Caco-2 (cell line): ENCODE measurements at regions not wholly inside any gene's neighbourhood (a gene's known extent, or its start where the extent isn't known, plus 50 kb on each side); places are given as distances from the start of the nearest gene placed in this dataset.

Experiments used
- BruUV-seq: library from RNA; stranded (reverse); fragments of 400-500 nt; replicated peaks from 2 replicates; lab custom pipeline; 2021; lab: Mats Ljungman, UMichigan
- CTCF ChIA-PET: fragments of 300-600 bp; sonication (Branson Sonifier 250); formaldehyde crosslinking; loops from one replicate; lab custom pipeline; 2022; ENCODE audit warnings: antibody characterized with exemption; lab: Charles Lee
- POLR2A ChIA-PET: fragments of 300-600 bp; sonication (Branson Sonifier 250); formaldehyde crosslinking; loops from one replicate; lab custom pipeline; 2022; ENCODE audit warnings: antibody characterized with exemption; lab: Charles Lee
- DNase-seq, 2 experiments: peaks; one replicate each; pipeline versions ENCODE4 v3.0.0 to v3.0.0-alpha.2; 2020 to 2022
- H3K27me3 ChIP-seq: replicated peaks from 2 replicates; pipeline ENCODE4 v1.6.0; 2011; ENCODE audit warnings: low read length; ENCODE audit not compliant: control insufficient read depth, insufficient read depth
- H3K36me3 ChIP-seq: 2 replicates; pipeline ENCODE4 v1.5.1; 2011; ENCODE audit warnings: low read length; ENCODE audit not compliant: control insufficient read depth, insufficient read depth
- H3K4me1 ChIP-seq: fragments of 250-450 bp; sonication (Bioruptor Pico); 2 replicates; pipeline ENCODE4 v1.5.1; 2020; ENCODE audit warnings: mild to moderate bottlenecking
- H3K4me3 ChIP-seq: 2 replicates; pipeline ENCODE4 v1.5.1; 2011; ENCODE audit warnings: low read depth, mild to moderate bottlenecking, control low read depth, low read length
- H3K9me3 ChIP-seq: fragments of 250-450 bp; sonication (Bioruptor Pico); 2 replicates; pipeline ENCODE4 v1.5.1; 2020; ENCODE audit warnings: mild to moderate bottlenecking, moderate library complexity
- H3K27ac Mint-ChIP-seq: one replicate; pipeline ENCODE4 v1.8.0; 2022; ENCODE audit warnings: mixed read lengths; ENCODE audit not compliant: unreplicated experiment
- H3K27me3 Mint-ChIP-seq: one replicate; pipeline ENCODE4 v1.8.0; 2022; ENCODE audit warnings: mixed read lengths; ENCODE audit not compliant: insufficient read depth, unreplicated experiment
- H3K36me3 Mint-ChIP-seq: one replicate; pipeline ENCODE4 v1.8.0; 2022; ENCODE audit warnings: mild to moderate bottlenecking, mixed read lengths; ENCODE audit not compliant: insufficient read depth, unreplicated experiment
- H3K4me1 Mint-ChIP-seq: one replicate; pipeline ENCODE4 v1.8.0; 2022; ENCODE audit warnings: low read depth, mixed read lengths; ENCODE audit not compliant: unreplicated experiment
- H3K4me3 Mint-ChIP-seq: one replicate; pipeline ENCODE4 v1.8.0; 2022; ENCODE audit warnings: mild to moderate bottlenecking, moderate library complexity, mixed read lengths; ENCODE audit not compliant: unreplicated experiment
- H3K9me3 Mint-ChIP-seq: one replicate; pipeline ENCODE4 v1.8.0; 2022; ENCODE audit warnings: mixed read lengths; ENCODE audit not compliant: unreplicated experiment
- CTCF ChIP-seq, 2 experiments: fragments of 200-600 bp in 1 of 2; IDR thresholded peaks; 1 replicate in 1 of 2; 2 replicates in 1 of 2; pipeline versions ENCODE4 v1.5.1 to v1.8.0; 2011 to 2022; ENCODE audit warnings: antibody characterized with exemption in 1 of 2, control low read depth in 1 of 2, inconsistent platforms in 1 of 2, low read depth in 1 of 2, low read length in 1 of 2, mild to moderate bottlenecking in 1 of 2, moderate library complexity in 1 of 2; ENCODE audit not compliant: insufficient read depth in 1 of 2, severe bottlenecking in 1 of 2, unreplicated experiment in 1 of 2
- intact Hi-C: fragments of 100-400 bp; cut with micrococcal nuclease; formaldehyde crosslinking; loops from one replicate; pipeline ENCODE4 v1.10.0; 2022; ENCODE audit not compliant: unreplicated experiment

GRCh38 chr12:65638324-65638723 lies 186.0 kb upstream of the HMGA2 start:
- POLR2A ChIA-PET: no interaction called here
- H3K9me3 Mint-ChIP-seq: no peaks in the 10 kb centered on the region

GRCh38 chr12:65640489-65640901 lies 183.8 kb upstream of the HMGA2 start:
- Histone ChIP-seq H3K4me3 (no peak overlapping the region), H3K36me3 (no peaks in the 10 kb centered on the region), H3K27me3 (no peaks in the 10 kb centered on the region), H3K4me1 (peaks cover 2% of the 10 kb centered on the region; the same call in 1 of the 2 replicates), H3K9me3 (no peaks in the 10 kb centered on the region)
- Mint-ChIP-seq H3K27me3 (no peaks in the 10 kb centered on the region), H3K27ac (no peak overlapping the region), H3K36me3 (no peaks in the 10 kb centered on the region), H3K4me3 (no peak overlapping the region), H3K4me1 (peaks cover under 1% of the 10 kb centered on the region), H3K9me3 (no peaks in the 10 kb centered on the region)
- CTCF ChIA-PET: no interaction called here
- no peak for DNase-seq
- no TSS peak for BruUV-seq
- TF ChIP-seq CTCF (IDR thresholded peaks at IDR 0.05; ENCODE audit: insufficient read depth in 1 of 2, low read depth in 1 of 2, low read length in 1 of 2, severe bottlenecking in 1 of 2, unreplicated experiment in 1 of 2): no peak
- POLR2A ChIA-PET: no interaction called here
- intact Hi-C loops: no loop called here

More at GRCh38 chr12:65638324-65638723, 186.0 kb upstream of the HMGA2 start:
- Histone ChIP-seq H3K4me3 (no peak overlapping the region), H3K9me3 (no peaks in the 10 kb centered on the region), H3K4me1 (peaks cover 10% of the 10 kb centered on the region; the same call in 1 of the 2 replicates), H3K27me3 (no peaks in the 10 kb centered on the region), H3K36me3 (no peaks in the 10 kb centered on the region)
- intact Hi-C loops: no loop called here
- BruUV-seq: no TSS peak
- Mint-ChIP-seq H3K4me3 (no peak overlapping the region), H3K4me1 (peaks cover 14% of the 10 kb centered on the region), H3K27ac (no peak overlapping the region), H3K36me3 (no peaks in the 10 kb centered on the region), H3K27me3 (no peaks in the 10 kb centered on the region)
- TF ChIP-seq CTCF (IDR thresholded peaks at IDR 0.05; ENCODE audit: insufficient read depth in 1 of 2, low read depth in 1 of 2, low read length in 1 of 2, severe bottlenecking in 1 of 2, unreplicated experiment in 1 of 2): no peak
- DNase-seq: no peak
- CTCF ChIA-PET: no interaction called here

GRCh38 chr12:65642061-65642661 lies 182.1 kb upstream of the HMGA2 start:
- no peak overlapping the region for H3K4me3 ChIP-seq
- no peaks in the 10 kb centered on the region for H3K9me3 ChIP-seq
- Mint-ChIP-seq H3K9me3 (no peaks in the 10 kb centered on the region), H3K27ac (no peak overlapping the region), H3K36me3 (no peaks in the 10 kb centered on the region), H3K27me3 (no peaks in the 10 kb centered on the region), H3K4me1 (no peaks in the 10 kb centered on the region), H3K4me3 (no peak overlapping the region)
- no peaks in the 10 kb centered on the region for H3K27me3 ChIP-seq
- no TSS peak for BruUV-seq
- no peak for DNase-seq
- no peaks in the 10 kb centered on the region for H3K4me1 ChIP-seq
- POLR2A ChIA-PET: no interaction called here
- CTCF ChIA-PET: interaction anchor here (0.6 kb wide), 1 partner anchor 44 kb away, joined by 4 read pairs; no protein-coding TSS in a partner anchor
- no peaks in the 10 kb centered on the region for H3K36me3 ChIP-seq
- TF ChIP-seq CTCF (IDR thresholded peaks at IDR 0.05; ENCODE audit: insufficient read depth in 1 of 2, low read depth in 1 of 2, low read length in 1 of 2, severe bottlenecking in 1 of 2, unreplicated experiment in 1 of 2): no peak
- intact Hi-C loops: no loop called here
